Kidney epithelial cell (primary cell): ENCODE measurements at regions not wholly inside any gene's neighbourhood (a gene's known extent, or its start where the extent isn't known, plus 50 kb on each side); places are given as distances from the start of the nearest gene placed in this dataset.
"Not testable (repeated sequence)": the region's sequence is repeated elsewhere in the genome, so short reads cannot be mapped to it uniquely, and the experiment has no call there.

Source experiments
- DNase-seq: peaks from one replicate; pipeline ENCODE4 v3.0.0-alpha.2; 2010; ENCODE audit warnings: low read depth
- H3K27me3 ChIP-seq: 2 replicates; pipeline ENCODE4 v1.6.0; 2011; ENCODE audit warnings: low read length; ENCODE audit not compliant: control insufficient read depth, insufficient read depth
- H3K36me3 ChIP-seq: 2 replicates; pipeline ENCODE4 v1.5.1; 2011; ENCODE audit warnings: low read length; ENCODE audit not compliant: control insufficient read depth, insufficient read depth
- H3K4me3 ChIP-seq: 2 replicates; pipeline ENCODE4 v1.5.1; 2011; ENCODE audit warnings: low read depth, mild to moderate bottlenecking, control low read depth, low read length
- CTCF ChIP-seq: IDR thresholded peaks from 2 replicates; pipeline ENCODE4 v1.5.1; 2011; ENCODE audit warnings: mild to moderate bottlenecking, moderate library complexity, low read length, control low read depth, inconsistent platforms; ENCODE audit not compliant: insufficient read depth, poor library complexity, severe bottlenecking

GRCh38 chr3:106962993-106963392 is 414.2 kb upstream of the CCDC54 start:
- Histone ChIP-seq H3K27me3 (no peaks in the 10 kb centered on the region), H3K36me3 (no peaks in the 10 kb centered on the region), H3K4me3 (no peak overlapping the region)
- no peak for TF ChIP-seq CTCF
- no peak for DNase-seq

GRCh38 chr3:106963442-106963841 is 413.8 kb upstream of the CCDC54 start:
- Histone ChIP-seq H3K27me3 (no peaks in the 10 kb centered on the region), H3K4me3 (no peak overlapping the region), H3K36me3 (no peaks in the 10 kb centered on the region)
- no peak for DNase-seq
- no peak for TF ChIP-seq CTCF

- no peak for DNase-seq
- Histone ChIP-seq H3K27me3 (no peaks in the 10 kb centered on the region), H3K4me3 (no peak overlapping the region), H3K36me3 (no peaks in the 10 kb centered on the region)
- no peak for TF ChIP-seq CTCF
These were observed 411.9 kb upstream of the CCDC54 start for GRCh38 chr3:106965307-106965706.

- TF ChIP-seq CTCF, result no peak
- no peak overlapping the region for H3K4me3 ChIP-seq
- DNase-seq, result no peak
- no peaks in the 10 kb centered on the region for H3K36me3 ChIP-seq
- no peaks in the 10 kb centered on the region for H3K27me3 ChIP-seq
These were observed 407.6 kb upstream of the CCDC54 start for GRCh38 chr3:106969596-106969995.

GRCh38 chr3:106981392-106981791 is 395.8 kb upstream of the CCDC54 start:
- no peaks in the 10 kb centered on the region for H3K27me3 ChIP-seq

GRCh38 chr3:106985721-106986120 is 391.5 kb upstream of the CCDC54 start:
- Histone ChIP-seq H3K27me3 (no peaks in the 10 kb centered on the region), H3K36me3 (no peaks in the 10 kb centered on the region), H3K4me3 (no peak overlapping the region)
- no peak for DNase-seq
- TF ChIP-seq CTCF, result no peak

More at GRCh38 chr3:106981392-106981791, 395.8 kb upstream of the CCDC54 start:
- Histone ChIP-seq H3K36me3 (no peaks in the 10 kb centered on the region), H3K4me3 (no peak overlapping the region)
- TF ChIP-seq CTCF, result no peak
- no peak for DNase-seq

GRCh38 chr3:106998841-106999682 is 378.2 kb upstream of the CCDC54 start:
- not testable (repeated sequence) for DNase-seq, H3K27me3 ChIP-seq, H3K36me3 ChIP-seq, H3K4me3 ChIP-seq
